GM18520 (cell line): ENCODE measurements at regions not wholly inside any gene's neighbourhood (a gene's known extent, or its start where the extent isn't known, plus 50 kb on each side); places are given as distances from the start of the nearest gene placed in this dataset.
"Not testable (repeated sequence)": the region's sequence is repeated elsewhere in the genome, so short reads cannot be mapped to it uniquely, and the experiment has no call there.

Experiments
- ATAC-seq: cut with Tn5 transposase; IDR thresholded peaks from one replicate; pipeline ENCODE4 v1.9.1; 2021; ENCODE audit not compliant: unreplicated experiment

DNA sequence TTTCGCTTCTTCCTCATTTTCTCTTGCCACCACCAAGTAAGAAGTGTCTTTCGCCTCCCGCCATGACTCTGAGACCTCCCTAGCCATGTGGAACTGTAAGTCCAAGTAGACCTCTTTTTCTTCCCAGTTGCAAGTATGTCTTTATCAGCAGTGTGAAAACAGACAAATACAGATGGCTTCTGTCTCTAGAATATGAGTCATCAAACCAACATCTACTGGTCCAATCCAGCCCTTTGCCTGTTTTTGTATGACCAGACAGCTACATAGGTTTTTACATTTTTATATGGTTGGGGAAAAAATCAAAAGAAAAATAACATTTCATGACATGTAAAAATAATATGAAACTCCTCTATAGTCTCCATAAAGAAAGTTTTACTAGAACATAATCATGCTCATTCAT, 118.7 kb upstream of the PTPRG start:
- ATAC-seq: no peak

DNA sequence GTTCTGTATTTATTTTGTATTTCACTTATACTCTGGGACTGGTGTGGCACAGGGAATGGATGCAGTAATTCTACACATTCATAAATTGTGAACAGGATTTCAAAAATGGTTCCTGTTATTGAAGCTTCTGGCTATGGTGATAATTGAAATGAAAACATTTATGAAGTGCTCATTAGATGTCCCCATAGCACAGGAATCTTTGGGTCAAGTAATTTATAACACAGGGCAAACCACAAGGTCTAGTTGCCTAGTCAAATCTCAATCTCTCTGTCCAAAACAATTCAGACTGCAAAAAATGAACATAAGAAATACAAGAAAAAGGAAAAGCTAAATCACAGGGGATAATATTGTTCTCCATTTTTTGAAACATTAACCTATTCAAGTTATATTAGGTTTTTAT, 117.5 kb upstream of the PTPRG start:
- ATAC-seq: no peak

DNA sequence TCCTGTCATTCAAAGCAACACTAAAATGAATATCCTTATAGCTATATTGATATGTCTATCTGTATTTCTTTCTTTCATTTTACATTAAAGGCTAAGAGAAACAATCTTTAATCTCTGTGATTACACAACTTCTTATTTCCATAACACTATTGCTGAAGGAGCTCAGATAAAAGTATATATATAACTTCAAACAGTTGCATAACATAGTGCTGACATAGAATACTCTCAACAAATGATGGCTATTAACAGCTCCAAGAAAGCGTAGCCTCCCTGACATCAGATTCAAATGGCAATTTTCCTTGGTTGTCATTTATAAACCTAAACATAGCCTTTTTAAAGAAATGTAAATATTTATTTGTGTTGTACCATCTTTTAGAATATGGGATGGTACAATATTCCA, 116.6 kb upstream of the PTPRG start:
- ATAC-seq: no peak

DNA sequence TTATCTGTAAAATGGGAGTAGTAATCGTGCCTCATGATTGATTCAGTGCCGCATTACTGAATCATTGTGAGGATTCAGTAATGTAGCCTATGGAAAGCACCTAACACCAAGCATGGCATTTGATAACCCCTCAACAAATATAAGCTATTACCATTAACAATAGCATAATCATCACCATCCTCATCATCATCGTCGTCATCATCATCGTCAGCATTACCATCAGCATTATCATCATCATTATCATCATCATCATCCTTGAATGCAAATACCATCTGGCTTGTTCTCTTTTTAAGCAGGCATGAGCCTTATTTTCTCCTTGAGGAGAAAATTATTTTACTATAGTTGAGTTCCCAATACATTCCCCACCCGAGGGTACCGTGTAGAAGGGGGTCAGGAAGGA, 115.4 kb upstream of the PTPRG start:
- no peak for ATAC-seq

DNA sequence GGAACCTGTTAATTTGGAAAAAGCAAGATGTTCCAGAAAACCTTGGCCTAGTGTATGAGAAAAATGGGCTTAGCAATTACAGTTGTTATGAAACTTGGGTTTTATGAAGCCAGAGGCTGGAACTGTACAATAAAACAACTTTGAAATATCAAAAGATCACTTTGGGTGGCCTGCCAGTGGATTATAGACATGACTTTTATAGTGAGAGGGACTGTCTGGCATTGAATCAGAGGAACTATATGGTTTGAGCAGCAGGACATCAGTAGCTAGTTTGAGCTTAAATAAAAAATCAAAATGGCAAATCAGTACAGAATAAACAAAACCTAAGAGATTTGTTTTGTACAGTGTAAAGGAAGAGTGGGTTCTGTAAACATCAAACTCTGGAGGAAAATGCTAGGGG, 115.0 kb upstream of the PTPRG start:
- ATAC-seq: no peak

DNA sequence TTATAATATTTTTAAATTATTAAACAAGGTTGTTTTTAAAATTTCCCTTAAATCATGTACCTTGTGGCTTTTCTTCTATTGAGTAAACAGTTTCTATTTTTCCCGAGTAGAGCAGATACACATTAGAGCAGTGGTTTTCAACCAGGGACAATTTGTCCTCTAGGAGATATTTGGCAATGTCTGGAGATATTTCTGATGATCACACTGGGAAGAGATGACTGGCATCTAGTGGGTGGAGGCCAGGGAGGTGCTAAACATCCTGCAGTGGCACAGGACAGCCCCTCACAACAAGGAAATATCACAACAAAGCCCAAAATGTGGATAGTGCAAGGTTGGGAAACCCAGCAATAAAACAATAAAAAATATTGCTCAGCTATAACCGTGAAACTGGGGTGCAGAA, 113.0 kb upstream of the PTPRG start:
- no peak for ATAC-seq

DNA sequence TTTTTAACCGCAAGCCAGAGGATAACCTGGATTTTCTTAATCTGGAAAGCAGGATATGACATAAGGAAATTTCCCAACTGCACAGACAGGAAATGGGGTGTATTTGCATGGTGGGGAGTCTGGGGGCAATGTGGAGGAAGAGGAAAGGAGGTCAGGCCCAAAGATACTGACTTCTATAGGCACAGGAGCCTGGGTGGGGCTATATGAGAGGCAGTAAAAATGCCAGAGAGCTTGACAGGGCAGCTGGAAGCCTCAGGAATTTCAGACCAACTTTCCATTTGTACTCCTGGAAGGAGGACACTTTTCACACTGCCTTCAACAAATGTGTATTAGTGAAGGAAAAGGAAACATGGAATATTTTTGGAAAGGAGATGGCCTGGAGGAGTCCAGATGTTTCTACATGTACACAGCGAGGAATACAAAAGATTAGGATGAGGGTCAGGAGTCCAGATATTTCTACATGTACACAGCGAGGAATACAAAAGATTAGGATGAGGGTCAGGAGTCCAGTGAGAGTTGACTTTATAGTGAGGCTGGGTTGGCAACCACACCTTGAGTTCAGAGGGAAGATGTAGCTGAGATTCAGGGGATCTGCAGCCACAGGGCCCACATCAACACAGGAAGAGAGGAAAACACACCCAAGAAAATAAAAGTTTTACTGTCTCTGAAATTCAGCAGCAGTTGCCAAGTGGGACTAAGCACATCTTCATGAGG, 111.9 kb upstream of the PTPRG start:
- ATAC-seq: no peak

DNA sequence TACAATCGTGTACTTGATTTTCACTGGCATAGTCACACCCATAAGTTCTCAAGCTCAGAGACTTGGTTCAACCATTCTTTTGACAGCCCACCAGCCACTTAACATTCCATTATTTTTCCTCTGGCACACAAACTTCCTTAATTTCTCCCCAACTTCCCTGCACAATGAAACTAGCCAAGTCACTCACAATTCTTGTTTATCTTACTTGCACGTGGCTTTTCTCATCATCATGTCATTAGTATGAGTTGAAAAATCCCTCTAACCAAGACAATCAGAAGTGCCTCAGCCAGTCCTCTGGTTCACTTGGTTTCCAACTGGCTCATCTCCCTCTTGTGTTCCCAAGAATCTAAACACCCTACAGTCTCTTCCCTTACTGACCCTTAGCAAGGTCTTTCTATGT, 110.5 kb upstream of the PTPRG start:
- no peak for ATAC-seq

DNA sequence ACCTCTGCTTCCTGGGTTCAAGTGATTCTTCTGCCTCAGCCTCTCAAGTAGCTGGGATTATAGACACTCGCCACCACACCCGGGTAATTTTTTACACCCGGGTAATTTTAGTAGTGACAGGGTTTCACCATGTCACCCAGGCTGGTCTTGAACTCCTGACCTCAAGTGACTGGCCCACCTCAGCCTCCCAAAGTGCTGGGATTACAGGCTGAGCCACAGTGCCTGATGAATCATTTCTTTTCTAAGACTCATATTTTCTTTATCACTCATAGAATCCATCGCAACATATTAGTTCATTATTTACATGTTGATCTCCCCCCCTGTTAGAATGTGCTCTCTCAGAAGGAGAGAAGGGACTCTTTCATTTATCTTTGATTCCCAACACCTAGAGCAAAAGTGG, 109.5 kb upstream of the PTPRG start:
- ATAC-seq: no peak

DNA sequence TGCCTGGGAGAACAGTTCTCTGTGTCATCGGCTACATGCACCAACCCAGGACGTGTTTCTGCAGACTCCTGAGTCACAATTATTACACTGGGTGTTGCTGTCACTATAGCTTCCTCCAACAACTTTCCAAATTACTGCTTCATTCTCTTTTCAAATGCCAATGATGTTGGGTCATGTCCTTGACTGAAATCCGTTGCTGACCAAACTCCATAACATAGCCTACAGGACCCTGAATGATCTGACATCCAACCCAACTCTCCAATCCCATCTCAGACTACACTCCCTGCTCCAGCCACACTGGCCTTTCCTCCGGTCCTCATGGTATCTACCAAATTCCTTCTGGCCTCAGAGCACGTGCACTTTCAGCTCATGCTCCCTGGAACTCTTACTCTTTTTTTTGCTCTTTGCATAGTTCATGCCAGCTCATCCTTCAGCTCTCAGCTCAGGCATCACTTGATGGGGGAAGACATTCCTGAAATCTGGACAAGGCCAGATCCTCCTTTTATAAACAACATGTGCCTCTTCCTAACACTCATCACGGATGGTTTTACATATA, 108.8 kb upstream of the PTPRG start:
- no peak for ATAC-seq

DNA sequence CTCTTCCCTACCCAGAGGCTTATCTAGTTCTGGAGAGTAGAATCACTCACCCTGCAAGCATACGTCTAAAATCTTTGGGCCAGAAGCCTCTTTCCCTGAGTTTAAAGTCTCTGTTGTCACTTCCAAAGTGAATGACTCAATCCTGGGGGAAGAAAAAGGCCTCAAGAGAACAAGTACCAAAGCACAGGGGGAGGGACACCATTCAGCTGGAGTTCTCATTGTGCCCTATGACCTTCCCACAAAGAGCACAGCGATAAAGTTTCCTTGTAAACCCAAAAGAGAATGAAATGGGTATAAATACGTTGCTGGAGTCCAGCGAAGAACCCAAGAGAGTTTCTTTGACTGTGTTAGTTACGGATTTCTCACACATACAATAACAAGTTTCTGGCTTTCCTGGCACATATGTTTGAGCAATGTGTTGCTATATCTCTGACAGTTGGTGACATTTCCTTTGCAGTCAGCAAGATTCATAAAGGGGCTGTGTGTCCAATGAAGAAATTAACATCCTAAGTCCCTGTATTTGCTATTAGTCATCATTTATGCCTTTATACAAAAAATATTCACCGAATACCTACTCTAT, 107.3 kb upstream of the PTPRG start:
- no peak for ATAC-seq

DNA sequence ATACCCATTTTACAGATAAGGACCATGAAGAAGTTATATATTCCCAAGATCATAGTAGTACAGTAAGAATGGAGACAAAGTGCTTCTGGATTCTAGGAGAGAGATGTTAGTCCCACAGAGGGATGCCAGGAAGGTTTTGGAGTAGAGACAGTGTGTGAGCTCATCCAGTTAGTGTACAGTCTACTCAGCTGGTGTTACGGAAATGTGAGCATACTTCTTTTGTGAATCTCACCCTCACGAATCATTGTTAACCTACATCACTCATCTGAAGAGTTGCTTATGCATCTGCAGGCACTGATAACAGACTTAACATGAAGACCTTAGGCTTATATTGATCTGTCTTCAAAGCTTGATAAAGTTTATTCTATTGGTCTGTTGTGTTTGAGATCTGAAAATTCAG, 106.6 kb upstream of the PTPRG start:
- no peak for ATAC-seq

DNA sequence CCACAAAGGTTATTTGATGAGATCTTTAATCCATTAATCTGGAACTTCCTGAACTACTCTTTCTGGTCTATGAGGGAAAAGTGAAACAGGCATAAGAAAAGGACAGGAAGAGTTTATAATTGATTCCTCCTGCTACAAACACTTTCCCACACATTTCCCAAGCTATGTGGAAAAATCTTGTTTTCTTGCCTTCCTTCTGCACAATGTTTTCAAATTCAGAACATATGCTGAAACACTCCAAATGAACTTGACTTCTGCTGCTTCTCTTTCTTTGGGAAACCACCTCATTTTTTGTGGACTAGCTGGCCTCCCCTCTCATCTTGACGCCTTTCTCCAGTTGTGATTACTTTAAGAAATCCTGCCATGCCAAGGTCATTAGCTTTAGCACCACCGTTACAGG, 100.7 kb upstream of the PTPRG start:
- no peak for ATAC-seq

DNA sequence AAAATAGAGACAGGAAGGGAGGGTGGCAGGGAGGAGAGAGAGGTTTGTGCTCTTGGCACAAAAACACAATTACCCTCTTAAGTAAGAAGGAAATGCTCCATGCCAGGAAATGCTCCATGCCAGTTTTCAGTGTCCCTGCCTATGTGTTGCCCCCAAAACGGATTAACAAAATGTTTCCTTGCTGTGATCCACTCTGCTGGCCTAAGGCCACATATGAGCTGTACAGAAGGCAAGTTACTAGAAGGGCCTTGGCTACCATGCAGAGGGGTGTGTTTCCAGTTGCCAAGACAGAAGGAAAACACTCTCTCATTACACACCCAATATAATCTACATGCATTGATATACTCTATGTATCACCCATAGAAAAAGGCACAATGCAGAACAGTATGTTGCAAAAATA, 98.2 kb upstream of the PTPRG start:
- ATAC-seq: no peak

DNA sequence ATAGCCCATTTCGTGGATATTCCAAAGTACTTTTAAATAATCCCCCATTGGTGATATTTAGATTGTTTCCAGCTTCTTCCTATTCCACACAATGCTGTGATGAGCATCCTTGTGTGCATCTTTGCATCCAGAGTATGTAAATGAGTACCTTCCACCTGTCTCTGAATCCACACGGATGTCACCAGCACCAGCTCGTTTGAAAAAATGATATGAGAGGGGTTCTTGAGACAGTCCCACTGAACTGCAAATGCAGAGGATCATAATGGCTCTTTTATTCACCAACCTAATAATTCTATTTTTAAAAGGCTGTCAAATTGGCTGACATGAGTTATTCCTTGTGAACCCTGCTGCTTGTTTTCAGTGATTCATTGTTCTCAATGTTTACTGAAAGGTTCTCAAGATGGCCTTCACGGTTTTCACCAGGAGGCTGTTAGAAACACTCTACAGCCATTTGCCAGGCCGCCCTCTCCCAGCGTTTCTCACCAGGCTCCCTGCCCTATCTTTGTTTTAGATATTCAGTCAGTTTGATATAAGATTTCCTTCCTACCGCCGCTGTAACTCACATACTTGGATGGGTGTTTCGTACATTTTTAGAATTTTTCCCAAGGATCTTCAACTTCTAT, 96.7 kb upstream of the PTPRG start:
- no peak for ATAC-seq

DNA sequence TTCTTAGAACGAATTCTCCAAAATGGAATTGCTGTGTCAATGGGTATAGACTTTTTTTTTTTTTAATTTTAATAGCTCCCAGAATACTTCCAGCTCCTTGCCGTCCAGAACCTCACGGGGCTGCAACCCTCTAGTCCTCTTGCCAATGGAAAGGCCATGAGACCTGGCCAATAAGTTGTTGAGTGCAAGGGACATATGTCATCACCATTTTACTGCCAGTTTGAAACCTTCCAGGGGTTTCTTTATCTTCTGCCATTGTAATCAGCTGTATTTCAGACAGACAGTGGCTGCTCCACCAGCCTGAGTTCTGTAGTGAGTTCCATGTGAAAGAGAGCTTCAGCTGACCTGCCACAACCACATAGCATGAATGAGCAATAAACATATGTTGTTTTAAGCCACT, 95.0 kb upstream of the PTPRG start:
- ATAC-seq: no peak

DNA sequence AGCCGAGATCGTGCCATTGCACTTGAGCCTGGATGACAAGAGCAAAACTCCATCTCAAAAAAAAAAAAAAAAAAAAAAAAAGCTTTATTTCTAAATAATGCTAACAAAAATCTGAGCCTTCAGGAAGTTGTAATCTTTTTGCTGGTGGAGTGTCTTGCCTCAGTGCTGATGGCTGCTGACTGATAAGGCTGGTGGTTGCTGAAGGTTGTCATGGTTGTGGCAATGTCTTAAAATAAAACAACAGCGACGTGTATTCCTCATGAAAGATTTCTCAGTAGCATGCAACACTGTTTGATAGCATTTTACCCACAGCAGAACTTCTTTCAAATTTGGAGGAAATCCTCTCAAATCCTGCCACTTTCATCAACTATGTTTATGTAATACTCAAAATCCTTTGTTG, 77.4 kb upstream of the PTPRG start:
- ATAC-seq: no peak

DNA sequence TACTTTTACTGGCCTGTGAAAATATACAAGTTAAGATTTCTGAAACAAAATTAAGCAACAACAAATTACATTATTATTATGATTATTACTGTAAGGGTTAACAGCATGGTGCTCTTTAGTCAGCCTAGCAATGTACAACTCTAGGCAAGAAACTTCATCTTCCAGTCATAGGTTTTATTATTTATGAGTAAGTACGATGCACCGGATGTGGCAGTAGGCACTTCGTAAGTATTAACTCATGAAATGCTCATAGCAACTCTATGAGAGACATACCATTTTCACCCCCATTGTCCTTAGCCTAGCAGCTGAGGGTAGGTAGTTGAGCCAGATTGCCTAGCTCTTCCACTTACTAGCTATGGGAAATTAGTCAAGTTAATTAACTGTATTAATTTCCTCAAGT, 68.0 kb upstream of the PTPRG start:
- no peak for ATAC-seq

DNA sequence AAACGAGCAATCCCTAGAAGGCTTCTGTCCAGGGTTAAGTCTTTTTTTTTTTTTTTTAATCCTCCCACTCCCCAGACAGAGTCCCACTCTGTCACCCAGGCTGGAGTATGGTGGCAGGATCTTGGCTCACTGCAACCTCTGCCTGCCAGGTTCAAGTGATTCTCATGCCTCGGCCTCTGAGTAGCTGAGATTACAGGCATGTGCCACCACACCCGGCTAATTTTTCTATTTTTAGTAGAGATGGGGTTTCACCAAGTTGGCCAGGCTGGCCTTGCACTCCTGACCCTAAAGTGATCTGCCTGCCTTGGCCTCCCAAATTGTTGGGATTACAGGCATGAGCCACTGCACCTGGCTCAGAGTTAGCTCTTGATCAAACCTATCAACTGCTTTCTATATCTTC, 67.1 kb upstream of the PTPRG start:
- ATAC-seq: not testable (repeated sequence)

DNA sequence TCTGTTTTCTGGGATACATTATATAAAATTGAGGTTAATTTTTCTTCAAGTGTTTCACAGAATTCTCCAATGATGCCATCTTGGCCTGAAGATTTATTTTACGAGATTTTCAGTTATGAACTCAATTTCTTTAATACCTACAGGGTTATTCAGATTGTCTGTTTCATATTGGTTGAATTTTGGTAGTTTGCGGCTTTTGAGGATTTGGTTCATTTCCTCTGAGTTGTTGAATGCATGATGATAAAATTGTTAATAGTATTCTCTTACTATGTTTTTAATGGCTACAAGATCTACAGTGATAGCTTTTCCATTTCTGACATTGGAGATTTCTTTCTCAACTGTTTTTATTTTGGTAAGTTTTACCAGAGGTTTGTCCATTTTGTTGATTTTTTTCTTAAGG, 63.9 kb upstream of the PTPRG start:
- no peak for ATAC-seq

DNA sequence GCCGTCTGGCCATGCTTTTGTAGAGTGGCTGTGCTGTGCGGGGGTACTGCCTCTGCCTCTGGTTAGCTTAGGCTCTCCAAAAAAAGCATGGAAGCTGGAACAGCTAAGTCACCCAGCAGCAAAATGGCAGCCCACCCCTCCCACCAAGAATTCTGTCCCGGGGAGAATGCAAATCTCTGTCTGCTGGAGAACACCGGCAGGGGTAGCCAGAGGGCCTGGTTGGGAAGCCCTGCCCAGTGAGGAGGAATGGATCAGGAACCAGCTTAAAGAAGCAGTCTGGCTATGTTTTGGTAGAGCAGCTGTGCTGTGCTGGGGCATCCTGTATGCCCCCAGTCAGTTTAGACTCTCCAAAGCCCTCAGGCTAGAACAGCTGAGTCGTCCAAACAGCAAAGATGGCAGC, 56.2 kb upstream of the PTPRG start:
- no peak for ATAC-seq

DNA sequence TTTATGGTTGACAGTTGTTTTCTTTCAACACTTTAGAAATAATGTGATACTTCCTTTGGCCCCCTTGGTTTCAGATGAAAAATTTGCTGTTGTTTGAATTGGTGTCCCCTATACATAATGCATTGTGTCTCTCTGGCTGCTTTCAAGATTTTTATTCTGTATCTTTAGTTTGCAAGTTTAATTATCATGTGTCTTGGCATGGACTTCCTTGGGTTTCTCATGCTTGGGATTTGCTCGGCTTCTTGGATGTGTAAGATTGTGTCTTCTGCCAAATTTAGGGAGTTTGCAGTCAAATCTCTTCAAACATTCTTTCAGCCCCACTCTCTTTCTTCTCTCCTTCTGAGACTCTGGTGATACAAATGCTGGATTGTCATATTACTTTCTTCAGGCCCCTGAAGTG, 53.4 kb upstream of the PTPRG start:
- no peak for ATAC-seq
